ENCODE measurements at regions not wholly inside any gene's neighbourhood (a gene's known extent, or its start where the extent isn't known, plus 50 kb on each side); places are given as distances from the start of the nearest gene placed in this dataset.

DNA sequence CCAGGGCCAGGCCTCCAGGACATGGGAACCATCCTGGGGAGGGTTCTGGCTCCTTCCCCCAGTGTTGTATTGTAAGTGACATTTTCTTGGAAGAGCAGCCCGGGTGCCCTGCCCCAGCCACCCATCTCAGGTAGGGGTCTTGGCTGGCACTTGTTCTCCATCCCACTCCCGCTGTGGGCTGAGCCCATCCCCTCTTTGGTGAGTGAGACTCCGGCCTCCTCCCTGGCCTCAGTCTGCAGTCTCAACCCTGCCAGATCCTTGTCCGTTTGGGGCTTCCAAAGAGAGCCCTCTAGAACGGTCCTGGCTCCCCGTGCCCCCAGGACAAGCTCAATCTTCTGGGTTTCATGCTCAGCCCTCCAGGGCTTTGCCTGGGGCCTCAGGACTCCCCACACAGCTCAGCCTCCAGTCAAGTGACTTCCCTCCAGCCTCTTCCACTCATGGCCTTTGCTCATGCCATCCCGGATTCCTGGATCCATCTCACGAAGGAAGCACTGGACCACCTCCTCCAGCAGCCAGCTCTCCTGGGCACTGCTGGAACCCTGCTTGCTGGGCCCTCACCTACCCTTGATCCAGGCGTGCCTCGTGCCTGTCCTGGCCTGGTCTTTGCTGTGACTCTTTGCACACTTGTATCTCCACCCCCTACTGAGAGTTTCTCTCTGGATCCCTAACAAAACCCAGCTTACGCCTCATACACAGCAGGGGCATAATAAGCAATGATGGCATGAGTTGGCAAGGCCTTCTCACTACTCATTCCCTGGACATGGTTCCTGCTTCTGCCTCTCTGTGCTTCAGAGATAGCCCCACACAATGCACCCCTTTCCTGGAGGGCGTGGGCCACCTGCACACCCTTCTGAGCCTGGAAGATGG lies 297.4 kb upstream of the RTL1 start:
- H3K4me1 ChIP-seq (ENCODE audit: insufficient read depth, low read length, poor library complexity, severe bottlenecking), result no peaks in the 10 kb centered on the region
- no peak overlapping the region for H2AFZ ChIP-seq (ENCODE audit: low read length)
- no peaks in the 10 kb centered on the region for H3K79me2 ChIP-seq (ENCODE audit: insufficient read depth, low read depth, low read length)
- no peaks in the 10 kb centered on the region for H3K9me3 ChIP-seq (ENCODE audit: low read length)
- H3K4me3 ChIP-seq (ENCODE audit: low read depth, low read length, poor library complexity, severe bottlenecking), result no peak overlapping the region
- no peaks in the 10 kb centered on the region for H4K20me1 ChIP-seq (ENCODE audit: insufficient read depth, low read length)
- no peaks in the 10 kb centered on the region for H3K9me2 ChIP-seq (ENCODE audit: insufficient read depth, low read length)
- no peak overlapping the region for H3K27ac ChIP-seq (ENCODE audit: low read depth, low read length, poor library complexity, severe bottlenecking)
- no peaks in the 10 kb centered on the region for H3K36me3 ChIP-seq (ENCODE audit: insufficient read depth, low read length)
- no peak for TF ChIP-seq EZH2phosphoT487 (IDR thresholded peaks at IDR 0.05; ENCODE audit: borderline replicate concordance, low read depth, low read length)
- TF ChIP-seq, protein P1, sequence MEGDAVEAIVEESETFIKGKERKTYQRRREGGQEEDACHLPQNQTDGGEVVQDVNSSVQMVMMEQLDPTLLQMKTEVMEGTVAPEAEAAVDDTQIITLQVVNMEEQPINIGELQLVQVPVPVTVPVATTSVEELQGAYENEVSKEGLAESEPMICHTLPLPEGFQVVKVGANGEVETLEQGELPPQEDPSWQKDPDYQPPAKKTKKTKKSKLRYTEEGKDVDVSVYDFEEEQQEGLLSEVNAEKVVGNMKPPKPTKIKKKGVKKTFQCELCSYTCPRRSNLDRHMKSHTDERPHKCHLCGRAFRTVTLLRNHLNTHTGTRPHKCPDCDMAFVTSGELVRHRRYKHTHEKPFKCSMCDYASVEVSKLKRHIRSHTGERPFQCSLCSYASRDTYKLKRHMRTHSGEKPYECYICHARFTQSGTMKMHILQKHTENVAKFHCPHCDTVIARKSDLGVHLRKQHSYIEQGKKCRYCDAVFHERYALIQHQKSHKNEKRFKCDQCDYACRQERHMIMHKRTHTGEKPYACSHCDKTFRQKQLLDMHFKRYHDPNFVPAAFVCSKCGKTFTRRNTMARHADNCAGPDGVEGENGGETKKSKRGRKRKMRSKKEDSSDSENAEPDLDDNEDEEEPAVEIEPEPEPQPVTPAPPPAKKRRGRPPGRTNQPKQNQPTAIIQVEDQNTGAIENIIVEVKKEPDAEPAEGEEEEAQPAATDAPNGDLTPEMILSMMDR (conservative IDR thresholded peaks at IDR 0.05; ENCODE audit: low read length), result no peak
- CTCF ChIA-PET (ENCODE audit: unreplicated experiment), result no interaction called here
- BruUV-seq (replicated peaks), result no TSS peak
- POLR2A ChIA-PET, result no interaction called here
- intact Hi-C loops (cut with micrococcal nuclease; ENCODE audit: unreplicated experiment), result no loop called here
- no peak overlapping the region for H3K4me2 ChIP-seq (ENCODE audit: low read length)
- no peak for DNase-seq (ENCODE audit: low spot score)

DNA sequence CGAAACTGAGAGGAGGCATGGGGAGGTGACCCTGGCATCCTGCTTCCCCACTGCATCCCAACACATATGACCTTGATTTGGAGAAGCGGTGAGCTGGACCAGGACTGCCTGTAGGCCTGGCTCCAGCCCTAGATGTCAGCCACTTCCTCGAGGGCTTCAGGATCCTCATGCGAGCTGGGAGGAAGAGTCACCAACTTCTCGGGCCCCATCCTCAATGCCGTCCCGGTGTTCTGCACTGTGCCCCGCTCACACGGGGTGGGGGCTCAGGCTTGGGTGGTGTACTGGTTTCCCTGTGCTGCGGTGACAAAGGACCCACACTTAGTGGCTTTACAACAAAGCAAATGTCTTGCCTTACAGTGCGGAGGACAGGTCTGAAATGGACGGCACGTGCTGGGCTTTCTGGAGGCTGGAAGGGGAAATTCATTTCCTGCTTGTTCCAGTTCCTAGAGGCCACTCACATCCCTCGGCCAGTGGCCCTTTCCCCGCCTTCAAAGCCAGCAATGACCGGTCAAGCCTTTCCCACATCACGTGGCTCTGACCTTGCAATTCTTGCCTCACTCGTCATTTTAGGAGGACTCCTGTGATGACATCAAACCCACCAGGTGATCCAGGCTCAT lies 298.1 kb upstream of the RTL1 start:
- TF ChIP-seq, protein P1 (conservative IDR thresholded peaks at IDR 0.05; ENCODE audit: low read length), result no peak
- TF ChIP-seq EZH2phosphoT487 (IDR thresholded peaks at IDR 0.05; ENCODE audit: borderline replicate concordance, low read depth, low read length), result no peak
- H3K27ac ChIP-seq (ENCODE audit: low read depth, low read length, poor library complexity, severe bottlenecking), result no peak overlapping the region
- H3K36me3 ChIP-seq (ENCODE audit: insufficient read depth, low read length), result no peaks in the 10 kb centered on the region
- CTCF ChIA-PET (ENCODE audit: unreplicated experiment), result no interaction called here
- no peaks in the 10 kb centered on the region for H3K9me2 ChIP-seq (ENCODE audit: insufficient read depth, low read length)
- H3K4me1 ChIP-seq (ENCODE audit: insufficient read depth, low read length, poor library complexity, severe bottlenecking), result no peaks in the 10 kb centered on the region
- intact Hi-C loops (cut with micrococcal nuclease; ENCODE audit: unreplicated experiment), result no loop called here
- no peak overlapping the region for H2AFZ ChIP-seq (ENCODE audit: low read length)
- BruUV-seq (replicated peaks), result no TSS peak
- no peak overlapping the region for H3K4me2 ChIP-seq (ENCODE audit: low read length)
- H3K4me3 ChIP-seq (ENCODE audit: low read depth, low read length, poor library complexity, severe bottlenecking), result no peak overlapping the region
- H3K79me2 ChIP-seq (ENCODE audit: insufficient read depth, low read depth, low read length), result no peaks in the 10 kb centered on the region
- DNase-seq (ENCODE audit: low spot score), result no peak
- H4K20me1 ChIP-seq (ENCODE audit: insufficient read depth, low read length), result no peaks in the 10 kb centered on the region
- H3K9me3 ChIP-seq (ENCODE audit: low read length), result 0 out of 2 replicates have a peak, but pooled peaks cover 4% of the 10 kb centered on the region
- POLR2A ChIA-PET, result no interaction called here

Data from OCI-LY7 (cell line).